GM18520 (cell line): ENCODE measurements at regions not wholly inside any gene's neighbourhood (a gene's known extent, or its start where the extent isn't known, plus 50 kb on each side); places are given as distances from the start of the nearest gene placed in this dataset.

Experiments used
- ATAC-seq: cut with Tn5 transposase; IDR thresholded peaks from one replicate; pipeline ENCODE4 v1.9.1; 2021; ENCODE audit not compliant: unreplicated experiment

- no peak for ATAC-seq
Observed at GRCh38 chr10:128817636-128818035, 649.4 kb upstream of the MGMT start.

GRCh38 chr10:128820663-128821062, 646.4 kb upstream of the MGMT start:
- no peak for ATAC-seq

- no peak for ATAC-seq
Observed at GRCh38 chr10:128823201-128823600, 643.8 kb upstream of the MGMT start.

- no peak for ATAC-seq
Observed at GRCh38 chr10:128825626-128826025, 641.4 kb upstream of the MGMT start.

- no peak for ATAC-seq
Observed at GRCh38 chr10:128833671-128834070, 633.4 kb upstream of the MGMT start.

GRCh38 chr10:128835361-128835760, 631.7 kb upstream of the MGMT start:
- no peak for ATAC-seq

GRCh38 chr10:128837478-128837877, 629.6 kb upstream of the MGMT start:
- no peak for ATAC-seq

GRCh38 chr10:128839134-128839533, 627.9 kb upstream of the MGMT start:
- no peak for ATAC-seq

GRCh38 chr10:128839701-128840100, 627.3 kb upstream of the MGMT start:
- no peak for ATAC-seq

- ATAC-seq, result no peak
Observed at GRCh38 chr10:128843972-128844371, 623.1 kb upstream of the MGMT start.

GRCh38 chr10:128846927-128847326, 620.1 kb upstream of the MGMT start:
- no peak for ATAC-seq

- no peak for ATAC-seq
Observed at GRCh38 chr10:128848810-128849209, 618.2 kb upstream of the MGMT start.

- no peak for ATAC-seq
Observed at GRCh38 chr10:128850647-128851046, 616.4 kb upstream of the MGMT start.

- no peak for ATAC-seq
Observed at GRCh38 chr10:128851281-128851680, 615.8 kb upstream of the MGMT start.

- ATAC-seq, result no peak
Observed at GRCh38 chr10:128851726-128852125, 615.3 kb upstream of the MGMT start.

- ATAC-seq, result no peak
Observed at GRCh38 chr10:128852449-128852848, 614.6 kb upstream of the MGMT start.

- no peak for ATAC-seq
Observed at GRCh38 chr10:128852902-128853301, 614.1 kb upstream of the MGMT start.

- no peak for ATAC-seq
Observed at GRCh38 chr10:128853537-128853936, 613.5 kb upstream of the MGMT start.

- no peak for ATAC-seq
Observed at GRCh38 chr10:128854204-128854603, 612.8 kb upstream of the MGMT start.

GRCh38 chr10:128854963-128855362, 612.1 kb upstream of the MGMT start:
- ATAC-seq, result no peak

GRCh38 chr10:128855618-128856428, 611.2 kb upstream of the MGMT start:
- no peak for ATAC-seq

GRCh38 chr10:128859738-128860386, 607.2 kb upstream of the MGMT start:
- ATAC-seq, result no peak

GRCh38 chr10:128860574-128860973, 606.5 kb upstream of the MGMT start:
- ATAC-seq, result no peak
